Adrenal gland (tissue), 9 donors: ENCODE measurements at regions not wholly inside any gene's neighbourhood (a gene's known extent, or its start where the extent isn't known, plus 50 kb on each side); places are given as distances from the start of the nearest gene placed in this dataset.

Experiments used
- DNase-seq, 7 donors: peaks; one replicate each; pipeline ENCODE4 v3.0.0-alpha.2; 2019 to 2020
- H3K27ac ChIP-seq, 5 donors: fragments of 200-600 bp; sonication (generic) in 4 of 5; 1 replicate in 3 of 5; 2 replicates in 2 of 5; pipeline versions ENCODE4 v1.5.1 to v1.8.0; 2016 to 2020; ENCODE audit warnings: mild to moderate bottlenecking in 1 of 5
- H3K27me3 ChIP-seq: fragments of 200-600 bp; 2 replicates; pipeline ENCODE4 v1.8.0; 2021
- H3K36me3 ChIP-seq, 2 donors: fragments of 200-600 bp; replicated peaks in 1 of 2; 1 replicate in 1 of 2; 2 replicates in 1 of 2; pipeline versions ENCODE4 v1.5.1 to v1.8.0; 2018 to 2022
- H3K4me1 ChIP-seq, 2 donors: fragments of 200-600 bp; replicated peaks in 1 of 2; 1 replicate in 1 of 2; 2 replicates in 1 of 2; pipeline versions ENCODE4 v1.5.1 to v1.8.0; 2018 to 2021
- H3K4me3 ChIP-seq, 4 donors: fragments of 200-600 bp; sonication (generic) in 3 of 4; one replicate each; pipeline ENCODE4 v1.5.1; 2016 to 2018
- H3K9me3 ChIP-seq, 3 donors: fragments of 200-600 bp; sonication (generic) in 1 of 3; replicated peaks in 1 of 3; 1 replicate in 2 of 3; 2 replicates in 1 of 3; pipeline versions ENCODE4 v1.5.1 to v1.8.0; 2016 to 2021
- POLR2A ChIP-seq, 2 donors: fragments of 450-650 bp; IDR thresholded peaks; one replicate each; pipeline ENCODE4 v1.6.1; 2017; ENCODE audit warnings: antibody characterized with exemption in 2 of 2, mild to moderate bottlenecking in 2 of 2, moderate library complexity in 1 of 2
- WGBS, 4 donors: extraction: QIAGEN DNeasy Blood & Tissue Kit in 2 of 4; methylation state at CpG; one replicate each; pipeline versions ENCODE4 v1.1.5 to v1.1.7; 2013 to 2017; 5-methylcytosine and 5-hydroxymethylcytosine counted together
- intact Hi-C, 2 donors: fragments of 100-400 bp; cut with DNase I; formaldehyde crosslinking; loops; one replicate each; pipeline versions ENCODE4 v1.14.1 to v1.15.0; 2022 to 2023
- TF ChIP-seq, protein P1 (sequence below), 6 experiments: fragments of 450-650 bp in 4 of 6; fragments of 200-600 bp in 2 of 6; sonication (generic) in 1 of 6; IDR thresholded peaks; 1 replicate in 5 of 6; 2 replicates in 1 of 6; pipeline versions ENCODE4 v1.5.1 to v1.8.0; 2016 to 2021; ENCODE audit warnings: antibody characterized with exemption in 6 of 6, mild to moderate bottlenecking in 2 of 6, moderate library complexity in 1 of 6
- donor health status: healthy with polysubstance abuse.
- donor health status: Bipolar disorder and iron deficiency.
- donor health status: DM: yes; HTN: yes; CAD: no.
- donor health status: DM: no; HTN: no; CAD: no.
- donor health status: DM: no; HTN: no; CAD: no.

- no peak overlapping the region for H3K27ac ChIP-seq
- no peak for DNase-seq
- H3K4me3 ChIP-seq, result no peak overlapping the region
- H3K4me1 ChIP-seq, result no peaks in the 10 kb centered on the region
- 95 to 100% (median 97%) methylated on average over 2 of the region's 2 CpGs for WGBS, 4 donors
- H3K27me3 ChIP-seq, result no peaks in the 10 kb centered on the region
- intact Hi-C loops, result no loop called here
- TF ChIP-seq, protein P1, sequence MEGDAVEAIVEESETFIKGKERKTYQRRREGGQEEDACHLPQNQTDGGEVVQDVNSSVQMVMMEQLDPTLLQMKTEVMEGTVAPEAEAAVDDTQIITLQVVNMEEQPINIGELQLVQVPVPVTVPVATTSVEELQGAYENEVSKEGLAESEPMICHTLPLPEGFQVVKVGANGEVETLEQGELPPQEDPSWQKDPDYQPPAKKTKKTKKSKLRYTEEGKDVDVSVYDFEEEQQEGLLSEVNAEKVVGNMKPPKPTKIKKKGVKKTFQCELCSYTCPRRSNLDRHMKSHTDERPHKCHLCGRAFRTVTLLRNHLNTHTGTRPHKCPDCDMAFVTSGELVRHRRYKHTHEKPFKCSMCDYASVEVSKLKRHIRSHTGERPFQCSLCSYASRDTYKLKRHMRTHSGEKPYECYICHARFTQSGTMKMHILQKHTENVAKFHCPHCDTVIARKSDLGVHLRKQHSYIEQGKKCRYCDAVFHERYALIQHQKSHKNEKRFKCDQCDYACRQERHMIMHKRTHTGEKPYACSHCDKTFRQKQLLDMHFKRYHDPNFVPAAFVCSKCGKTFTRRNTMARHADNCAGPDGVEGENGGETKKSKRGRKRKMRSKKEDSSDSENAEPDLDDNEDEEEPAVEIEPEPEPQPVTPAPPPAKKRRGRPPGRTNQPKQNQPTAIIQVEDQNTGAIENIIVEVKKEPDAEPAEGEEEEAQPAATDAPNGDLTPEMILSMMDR (IDR thresholded peaks at IDR 0.05), result no peak
- no peak for TF ChIP-seq POLR2A (IDR thresholded peaks at IDR 0.05)
- H3K9me3 ChIP-seq, result no peaks in the 10 kb centered on the region
- no peaks in the 10 kb centered on the region for H3K36me3 ChIP-seq
Measured at GRCh38 chr13:79870766-79871165, 389.8 kb downstream of the NDFIP2 start.

- no peak for TF ChIP-seq POLR2A (IDR thresholded peaks at IDR 0.05)
- TF ChIP-seq, protein P1 (IDR thresholded peaks at IDR 0.05), result no peak
- Histone ChIP-seq H3K4me1 (no peaks in the 10 kb centered on the region), H3K9me3 (no peaks in the 10 kb centered on the region), H3K27ac (no peak overlapping the region), H3K27me3 (no peaks in the 10 kb centered on the region), H3K4me3 (no peak overlapping the region), H3K36me3 (no peaks in the 10 kb centered on the region)
- no peak for DNase-seq
- intact Hi-C loops, result no loop called here
Measured at GRCh38 chr13:79870123-79870522, 389.2 kb downstream of the NDFIP2 start.

- Histone ChIP-seq H3K27me3 (no peaks in the 10 kb centered on the region), H3K36me3 (no peaks in the 10 kb centered on the region), H3K4me1 (no peaks in the 10 kb centered on the region), H3K4me3 (no peak overlapping the region), H3K9me3 (no peaks in the 10 kb centered on the region), H3K27ac (no peak overlapping the region)
- TF ChIP-seq POLR2A (IDR thresholded peaks at IDR 0.05), result no peak
- TF ChIP-seq, protein P1 (IDR thresholded peaks at IDR 0.05), result no peak
- no peak for DNase-seq
- 47 to 63% (median 60%) methylated on average over 2 of the region's 2 CpGs for WGBS, 4 donors
- intact Hi-C loops, result no loop called here
Measured at GRCh38 chr13:79869326-79869725, 388.4 kb downstream of the NDFIP2 start.

GRCh38 chr13:79867254-79867653 is 386.3 kb downstream of the NDFIP2 start:
- Histone ChIP-seq H3K36me3 (no peaks in the 10 kb centered on the region), H3K9me3 (no peaks in the 10 kb centered on the region), H3K4me1 (no peaks in the 10 kb centered on the region), H3K27ac (no peak overlapping the region), H3K4me3 (no peak overlapping the region), H3K27me3 (no peaks in the 10 kb centered on the region)
- TF ChIP-seq, protein P1 (IDR thresholded peaks at IDR 0.05), result no peak
- TF ChIP-seq POLR2A (IDR thresholded peaks at IDR 0.05), result no peak
- 52 to 91% (median 76%) methylated on average over 1 of the region's 1 CpG for WGBS, 4 donors
- DNase-seq, result no peak
- intact Hi-C loops, result no loop called here
